GM19467 (cell line): ENCODE measurements at regions not wholly inside any gene's neighbourhood (a gene's known extent, or its start where the extent isn't known, plus 50 kb on each side); places are given as distances from the start of the nearest gene placed in this dataset.

ENCODE experiments used
- ATAC-seq: cut with Tn5 transposase; IDR thresholded peaks from one replicate; pipeline ENCODE4 v1.9.1; 2021; ENCODE audit warnings: mild to moderate bottlenecking, moderate library complexity; ENCODE audit not compliant: unreplicated experiment

- ATAC-seq = peak; percentile 51
Measured at GRCh38 chr4:35965300-35965699, 279.0 kb downstream of the ARAP2 start.

DNA sequence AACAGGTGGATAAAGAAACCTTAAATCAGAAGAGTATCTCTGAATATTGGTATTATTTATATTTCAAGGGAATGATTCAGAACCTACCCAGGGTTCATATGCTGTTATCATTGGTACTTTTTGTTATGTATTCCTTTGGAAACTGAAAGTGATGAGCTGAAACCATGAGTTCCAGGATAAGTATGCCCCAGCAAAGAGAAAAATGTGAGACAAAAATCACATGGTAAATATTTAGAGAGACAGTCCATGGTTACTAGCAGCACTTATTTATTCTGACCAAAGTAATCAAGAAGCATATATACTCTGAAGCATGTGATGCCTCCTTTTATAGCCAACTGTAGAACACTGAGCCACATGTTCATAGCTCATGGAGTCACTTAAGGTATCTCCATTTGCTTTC, 277.7 kb downstream of the ARAP2 start:
- ATAC-seq = peak; percentile 43

DNA sequence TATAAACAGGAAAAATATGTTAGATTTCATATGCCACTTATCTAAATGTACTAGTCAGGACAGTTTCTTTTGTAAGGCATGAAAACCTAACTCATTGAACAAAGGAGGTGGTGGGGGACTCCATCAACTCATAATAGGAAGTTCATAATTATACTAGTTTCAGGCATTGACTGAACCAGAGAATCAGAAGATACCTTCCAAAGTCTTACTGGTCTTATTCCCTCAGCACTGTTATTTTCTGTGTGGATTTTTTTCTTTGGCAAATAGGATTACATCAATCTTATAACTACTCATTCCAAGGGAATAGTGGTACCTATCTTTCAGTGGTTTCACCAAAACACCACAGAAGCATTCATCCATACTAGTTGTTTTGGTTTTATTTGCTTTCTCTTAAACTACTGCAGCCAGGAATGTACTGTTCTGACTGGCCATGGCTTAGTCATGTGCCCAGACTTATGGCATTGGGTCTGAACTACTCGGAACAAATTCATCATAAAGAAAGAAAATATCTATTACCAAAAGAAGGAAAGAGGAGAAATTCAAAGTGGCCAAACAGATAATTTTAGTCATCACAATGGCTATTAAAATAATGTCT, 273.9 kb downstream of the ARAP2 start:
- no peak for ATAC-seq

DNA sequence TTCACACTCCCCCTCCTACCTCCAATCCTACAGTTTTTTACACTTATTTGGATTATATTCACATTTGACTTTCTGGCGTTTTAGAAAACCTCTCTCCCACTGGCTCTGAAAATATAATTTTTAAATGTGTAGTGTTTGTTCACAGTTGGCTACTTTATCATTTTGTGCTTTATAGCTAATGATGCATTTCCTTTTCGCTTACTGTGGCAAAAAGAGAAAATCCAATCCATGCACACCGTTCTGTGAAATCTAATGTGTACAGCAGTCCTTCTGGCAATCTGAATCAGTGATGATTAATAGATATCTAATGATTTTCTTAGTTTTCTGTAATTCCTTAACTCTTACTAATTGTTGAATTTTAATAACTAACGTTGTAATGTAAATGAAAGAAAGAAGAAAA, 271.5 kb downstream of the ARAP2 start:
- ATAC-seq = no peak

DNA sequence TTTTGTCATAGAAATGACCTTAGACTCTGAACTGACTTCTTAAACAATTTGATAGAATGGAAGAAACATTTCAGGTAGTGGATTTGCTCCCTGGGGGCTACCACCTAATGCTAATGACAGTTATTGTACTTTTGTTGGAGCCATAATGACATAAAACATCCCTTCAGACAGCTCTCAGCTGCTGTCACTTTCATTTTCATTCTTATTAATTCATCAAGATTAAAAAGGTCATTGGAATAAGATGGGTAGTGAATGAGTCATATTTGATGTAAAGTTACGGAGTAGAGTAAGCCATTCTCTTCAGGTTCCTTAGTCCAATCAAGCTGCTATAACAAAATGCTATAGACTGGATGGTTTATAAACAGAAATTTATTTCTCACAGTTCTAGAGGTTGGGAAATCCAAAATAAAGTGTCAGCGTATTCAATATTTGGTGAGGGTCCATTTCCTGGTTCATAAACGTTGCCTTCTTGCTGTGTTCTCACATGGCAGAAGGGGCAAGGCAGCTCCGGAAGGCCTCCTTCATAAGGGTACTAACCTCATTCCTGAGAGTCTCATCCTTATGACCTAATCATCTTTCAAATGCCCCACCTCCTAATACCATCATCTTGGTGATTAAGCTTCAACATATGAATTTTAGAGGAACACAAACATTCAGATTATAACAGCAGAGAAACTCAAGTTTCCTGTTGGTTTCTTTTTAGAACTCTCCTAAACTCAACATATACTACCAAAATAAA, 268.5 kb downstream of the ARAP2 start:
- ATAC-seq = no peak

DNA sequence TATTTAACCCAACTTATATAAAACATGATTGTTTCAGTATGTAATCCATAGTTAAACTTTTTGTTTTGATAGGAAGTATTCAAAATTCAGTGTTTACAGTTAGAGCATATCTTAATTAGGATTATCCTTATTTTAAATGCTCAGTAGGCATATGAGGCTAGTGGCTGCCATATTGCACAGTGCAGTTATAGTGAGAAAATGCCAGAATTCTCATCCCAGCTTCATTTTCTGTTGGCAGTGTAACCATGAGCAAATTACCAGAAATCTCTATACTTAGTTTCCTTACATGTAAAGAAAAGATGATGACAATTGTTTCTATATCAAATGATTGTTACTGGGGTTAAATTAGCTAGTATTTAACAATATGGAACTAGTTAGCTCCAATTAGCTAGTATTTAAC, 265.8 kb downstream of the ARAP2 start:
- ATAC-seq = no peak

DNA sequence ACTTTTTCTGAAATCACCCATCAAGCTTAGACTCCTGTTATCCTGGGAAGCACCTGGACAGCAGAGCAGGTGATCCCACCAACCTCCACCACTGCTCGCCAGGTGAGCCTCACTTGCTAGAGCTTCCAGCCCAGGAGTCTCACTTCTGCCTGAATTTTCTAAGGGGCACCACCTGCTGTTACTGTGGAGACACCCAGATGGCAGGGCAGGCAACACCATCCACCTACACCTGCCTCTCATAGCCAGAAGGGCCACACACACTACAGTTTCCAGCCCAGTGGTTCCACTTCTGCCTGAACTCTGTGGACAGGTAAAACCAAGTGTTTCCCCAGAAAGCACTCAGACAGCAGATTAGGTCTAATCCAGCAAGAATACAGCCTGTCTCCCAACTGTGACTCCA, 262.0 kb downstream of the ARAP2 start:
- no peak for ATAC-seq

GRCh38 chr4:35986537-35986936, 257.8 kb downstream of the ARAP2 start:
- ATAC-seq = no peak

- no peak for ATAC-seq
Measured at GRCh38 chr4:35993606-35994005, 250.7 kb downstream of the ARAP2 start.

DNA sequence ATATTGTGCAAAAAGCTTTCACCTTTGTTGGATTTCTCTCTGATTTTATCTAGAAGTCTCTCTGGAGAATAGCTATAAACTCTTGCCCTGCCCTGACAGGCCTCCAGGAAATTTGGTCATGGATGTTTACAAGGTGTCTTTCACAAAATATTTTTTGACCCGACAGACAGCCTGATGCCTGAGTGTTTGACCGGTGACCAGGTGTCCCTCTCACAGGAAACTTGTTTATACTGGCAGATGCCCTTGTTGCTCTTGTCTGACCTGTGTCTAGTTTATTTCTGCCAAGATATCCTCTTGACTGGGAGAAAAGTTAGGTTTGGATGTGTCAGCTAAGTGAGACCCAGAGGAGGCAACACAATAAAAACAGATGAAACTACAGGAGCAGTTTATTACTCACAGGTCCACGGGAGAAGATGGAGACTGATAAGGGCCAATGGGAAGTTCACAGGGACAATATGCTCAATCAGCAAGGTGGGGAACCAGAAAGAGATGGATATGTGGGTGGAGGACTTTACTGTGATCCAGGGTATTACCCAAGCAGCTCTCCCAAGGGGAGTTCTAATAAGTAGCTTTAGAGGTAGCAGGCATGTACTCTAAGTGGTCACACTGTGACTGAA, 243.3 kb downstream of the ARAP2 start:
- no peak for ATAC-seq

DNA sequence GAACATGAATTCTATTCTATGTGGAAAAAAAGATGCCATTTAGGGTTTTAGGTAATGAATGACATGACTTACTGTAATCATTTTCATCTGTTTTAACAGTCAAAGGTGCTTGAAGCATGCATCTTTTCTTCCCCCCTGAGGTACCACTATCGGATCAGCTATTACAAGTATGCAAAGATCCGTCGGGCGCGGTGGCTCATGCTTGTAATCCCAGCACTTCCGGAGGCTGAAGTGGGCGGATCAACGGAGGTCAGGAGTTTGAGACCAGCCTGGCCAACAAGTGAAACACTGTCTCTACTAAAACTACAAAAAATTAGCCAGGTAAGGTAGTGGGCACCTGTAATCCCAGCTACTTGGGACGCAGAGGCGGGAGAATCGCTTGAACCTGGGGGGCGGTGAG, 241.3 kb downstream of the ARAP2 start:
- ATAC-seq = no peak

- no peak for ATAC-seq
Measured at GRCh38 chr4:36004204-36004851, 240.0 kb downstream of the ARAP2 start.

DNA sequence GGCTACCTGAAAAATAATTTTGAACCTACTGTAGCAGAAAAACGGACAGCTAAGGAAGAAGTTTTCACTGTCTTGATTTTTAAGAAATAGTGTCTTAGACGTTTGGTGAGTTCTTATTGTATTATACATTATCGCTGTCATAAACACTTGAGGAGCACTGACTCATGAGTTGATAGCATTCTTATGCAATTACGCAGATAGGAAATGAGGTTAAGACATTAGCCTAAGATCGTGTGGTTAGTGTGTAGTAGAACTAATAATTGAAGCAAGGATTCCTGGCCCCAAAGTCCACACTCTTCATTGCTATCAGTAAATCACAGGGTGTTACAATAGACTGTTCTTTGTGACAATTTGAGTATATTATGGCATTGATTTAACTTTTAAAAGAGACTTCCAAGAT, 238.1 kb downstream of the ARAP2 start:
- no peak for ATAC-seq

DNA sequence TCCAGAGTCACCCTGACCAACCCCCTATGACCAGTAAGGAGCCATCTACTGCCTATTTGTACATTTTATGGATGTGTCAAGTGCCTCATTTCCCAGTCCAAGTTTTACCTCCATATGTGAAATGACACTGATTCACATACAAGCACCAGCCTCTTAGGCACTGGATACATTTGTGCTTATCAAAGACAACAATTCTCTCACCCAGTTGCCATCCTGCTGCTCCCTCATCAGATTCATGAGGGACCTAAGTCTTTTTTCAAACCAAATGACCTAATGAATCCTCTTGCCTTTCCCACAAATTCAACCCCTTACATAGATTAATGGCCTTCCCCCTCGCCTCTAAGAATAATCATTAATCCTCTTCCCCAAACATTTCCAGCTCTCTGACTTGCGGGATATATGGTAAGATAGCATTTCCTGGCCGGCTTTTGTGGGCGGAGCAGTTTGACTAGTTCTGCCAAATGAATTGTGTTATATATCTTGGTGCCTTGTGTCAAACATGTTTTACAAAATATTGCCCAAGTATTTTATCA, 233.9 kb downstream of the ARAP2 start:
- ATAC-seq = no peak

- no peak for ATAC-seq
Measured at GRCh38 chr4:36011381-36011780, 232.9 kb downstream of the ARAP2 start.

- ATAC-seq = no peak
Measured at GRCh38 chr4:36012503-36012902, 231.8 kb downstream of the ARAP2 start.

DNA sequence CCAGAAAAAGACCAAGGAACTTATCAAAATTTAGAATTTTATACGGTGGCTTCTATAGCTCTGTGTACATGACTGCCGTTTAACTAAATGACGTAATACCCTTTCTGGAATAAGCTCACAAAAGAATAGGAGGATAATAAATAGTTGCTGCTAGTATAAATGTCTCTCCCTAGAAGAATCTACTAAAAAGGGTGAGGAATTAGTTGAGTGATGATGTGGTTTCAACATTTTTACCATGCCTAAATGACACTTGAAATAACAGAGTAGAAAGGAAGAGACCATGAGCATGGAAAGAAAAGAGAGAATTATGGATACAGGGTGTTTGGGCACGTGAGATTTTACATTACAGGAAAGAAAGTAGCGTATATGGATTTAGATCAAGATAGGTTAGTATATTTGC, 231.1 kb downstream of the ARAP2 start:
- ATAC-seq = no peak
